ENCODE measurements at regions not wholly inside any gene's neighbourhood (a gene's known extent, or its start where the extent isn't known, plus 50 kb on each side); places are given as distances from the start of the nearest gene placed in this dataset.

GRCh38 chr10:123249894-123250293, 95.7 kb downstream of the BUB3 start:
- TF ChIP-seq CTCF (IDR thresholded peaks at IDR 0.05): no peak
- no peak for TF ChIP-seq POLR2AphosphoS5 (IDR thresholded peaks at IDR 0.05)

Measured in sigmoid colon (tissue), 4 donors.